NCI-H2196 (cell line): ENCODE measurements at regions not wholly inside any gene's neighbourhood (a gene's known extent, or its start where the extent isn't known, plus 50 kb on each side); places are given as distances from the start of the nearest gene placed in this dataset.

ENCODE experiments used
- DNase-seq: peaks from one replicate; lab custom pipeline; 2025; ENCODE audit not compliant: unreplicated experiment; lab: John Stamatoyannopoulos, UW

DNA sequence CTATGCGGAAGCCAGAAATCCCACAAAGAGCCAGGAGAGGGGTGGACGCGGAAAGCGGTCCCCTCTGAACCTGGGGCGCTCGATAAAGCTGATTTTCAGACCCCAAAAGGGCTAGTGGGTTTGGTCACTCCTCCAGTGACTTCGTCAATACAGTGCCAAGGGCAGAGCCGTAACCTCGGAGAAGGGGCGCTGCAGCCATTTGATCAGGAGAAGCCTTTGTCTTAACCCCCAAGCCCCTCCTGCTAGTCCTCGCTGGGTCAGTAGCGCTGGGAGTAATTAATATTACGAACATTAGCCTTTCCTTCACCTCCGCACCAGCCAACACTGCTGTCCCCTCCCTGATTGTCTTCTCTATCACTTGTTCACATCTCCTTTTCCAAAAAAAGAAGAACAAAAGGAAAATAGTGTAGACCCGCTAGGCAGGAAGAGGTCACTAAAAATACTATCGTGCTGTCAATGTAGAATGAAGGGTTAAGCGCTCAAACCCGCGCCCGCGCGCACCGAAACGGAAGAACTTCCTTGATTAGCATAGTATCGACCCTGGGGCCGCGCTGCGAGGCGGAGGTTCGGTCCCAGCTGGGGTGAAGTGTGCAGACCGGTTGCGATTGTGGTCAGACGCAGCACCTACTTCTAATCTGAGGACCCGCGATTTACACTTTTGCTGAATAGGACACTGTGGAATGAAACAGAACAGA, 63.2 kb upstream of the MAPRE2 start:
- DNase-seq: peak; percentile 33

DNA sequence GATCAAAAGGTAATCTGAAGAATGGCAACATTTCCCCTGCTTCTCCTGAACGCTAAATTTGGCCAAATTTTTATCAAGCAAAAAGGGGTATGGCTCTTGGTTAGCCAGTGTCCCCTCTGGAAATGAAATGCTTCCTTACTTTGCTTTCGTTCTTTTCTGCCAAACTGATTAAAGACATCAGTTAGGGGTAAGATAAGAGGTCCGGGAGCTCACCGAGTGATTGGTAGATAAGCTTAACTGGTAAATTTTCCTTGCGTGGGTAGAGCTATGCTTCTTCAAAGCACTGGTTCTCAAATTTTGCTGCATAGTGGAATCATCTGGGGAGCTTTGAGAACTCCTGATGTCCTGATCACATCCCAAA, 62.7 kb upstream of the MAPRE2 start:
- DNase-seq: no peak

- peak; percentile 75 for DNase-seq
Measured at GRCh38 chr18:34978953-34979608, 62.1 kb upstream of the MAPRE2 start.

DNA sequence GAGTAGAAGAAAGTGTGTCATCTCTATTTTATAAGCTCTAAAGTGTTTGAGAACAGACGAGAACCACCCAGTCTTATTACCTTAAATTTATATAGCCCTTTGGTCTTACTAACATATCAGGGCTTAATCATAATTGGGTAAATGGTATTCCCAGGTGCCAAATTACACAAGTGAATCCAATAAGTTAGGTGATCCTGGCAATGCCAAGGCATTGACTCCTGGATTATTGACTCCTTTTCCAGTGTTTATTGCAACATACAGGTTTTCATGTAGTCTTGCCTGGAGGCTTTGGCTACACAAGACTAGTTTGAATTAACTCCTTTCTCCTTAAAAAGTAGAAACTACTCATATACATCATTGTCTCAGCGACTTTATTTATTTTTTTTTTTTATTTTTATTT, 59.7 kb upstream of the MAPRE2 start:
- no peak for DNase-seq

GRCh38 chr18:34985963-34986362, 55.2 kb upstream of the MAPRE2 start:
- DNase-seq: no peak

DNA sequence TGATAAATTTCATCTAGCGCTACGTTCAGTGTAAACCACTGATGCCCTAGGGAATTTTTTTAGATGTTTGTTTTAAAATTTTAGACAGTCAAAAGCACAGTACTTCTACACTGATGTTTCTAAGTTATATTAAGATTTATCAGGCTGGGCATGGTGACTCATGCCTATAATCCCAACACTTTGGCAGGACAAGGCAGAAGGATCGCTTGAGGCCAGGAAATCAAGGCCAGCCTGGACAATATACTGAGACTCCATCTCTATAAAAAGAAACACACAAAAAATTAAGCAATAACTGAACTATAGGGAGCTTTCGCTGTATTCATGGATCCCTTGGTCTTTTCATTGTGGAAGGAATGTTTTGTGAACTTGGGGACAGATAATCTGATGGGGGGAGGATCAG, 50.6 kb upstream of the MAPRE2 start:
- no peak for DNase-seq

DNA sequence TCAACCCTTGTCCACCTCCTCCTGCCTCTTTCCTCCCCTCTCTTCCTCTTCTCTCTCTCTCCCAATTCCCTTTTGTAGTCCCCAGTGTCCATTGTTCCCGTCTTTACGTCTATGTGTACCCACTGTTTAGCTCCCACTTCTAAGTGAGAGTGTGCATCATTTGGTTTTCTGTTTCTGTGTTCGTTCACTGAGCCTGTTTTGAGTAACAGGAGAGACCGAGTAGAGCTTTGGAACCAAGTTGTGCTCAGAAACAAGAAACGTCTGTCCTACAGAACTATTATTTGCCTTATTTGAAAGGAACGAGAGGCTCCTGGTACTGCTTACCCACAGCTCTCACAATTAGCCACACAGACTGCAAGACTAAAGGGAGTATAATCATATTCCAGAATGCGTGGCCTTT, 50.1 kb upstream of the MAPRE2 start:
- no peak for DNase-seq
